Stimulated activated CD4-positive, alpha-beta T cell treated with anti-CD3 and anti-CD28 coated beads, Interleukin-12 subunit alpha, Interleukin-12 subunit beta, amount 100 ng/mL, for 24 hours (primary cell): ENCODE measurements at regions not wholly inside any gene's neighbourhood (a gene's known extent, or its start where the extent isn't known, plus 50 kb on each side); places are given as distances from the start of the nearest gene placed in this dataset.
"Not testable (repeated sequence)": the region's sequence is repeated elsewhere in the genome, so short reads cannot be mapped to it uniquely, and the experiment has no call there.

Source experiments
- DNase-seq, 2 experiments: peaks; one replicate each; pipeline ENCODE4 v3.0.0-alpha.2; 2020; ENCODE audit warnings: low read depth in 2 of 2

- not testable (repeated sequence) for DNase-seq
These were observed 311.2 kb upstream of the SOX4 start for GRCh38 chr6:21282360-21282759.

DNA sequence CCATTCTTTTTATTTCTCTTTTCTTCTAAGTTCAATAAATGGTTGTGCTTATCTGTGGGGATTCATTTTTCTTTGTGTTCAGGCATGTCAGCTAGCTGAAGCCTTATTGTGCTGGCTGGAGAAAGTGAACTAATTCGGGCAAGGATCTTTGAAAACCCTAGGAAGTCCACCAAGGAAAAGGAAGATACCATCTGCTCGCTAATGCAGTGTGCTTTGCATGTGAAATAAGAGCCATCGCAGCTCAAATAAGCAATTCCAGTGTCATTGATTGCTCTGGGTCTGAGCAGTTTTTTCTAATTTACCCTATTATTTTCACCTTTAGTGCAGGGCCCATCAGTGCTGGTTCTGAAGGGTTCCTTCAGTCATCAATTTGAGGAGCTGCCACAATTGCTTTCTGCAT lies 309.4 kb upstream of the SOX4 start:
- no peak for DNase-seq

DNA sequence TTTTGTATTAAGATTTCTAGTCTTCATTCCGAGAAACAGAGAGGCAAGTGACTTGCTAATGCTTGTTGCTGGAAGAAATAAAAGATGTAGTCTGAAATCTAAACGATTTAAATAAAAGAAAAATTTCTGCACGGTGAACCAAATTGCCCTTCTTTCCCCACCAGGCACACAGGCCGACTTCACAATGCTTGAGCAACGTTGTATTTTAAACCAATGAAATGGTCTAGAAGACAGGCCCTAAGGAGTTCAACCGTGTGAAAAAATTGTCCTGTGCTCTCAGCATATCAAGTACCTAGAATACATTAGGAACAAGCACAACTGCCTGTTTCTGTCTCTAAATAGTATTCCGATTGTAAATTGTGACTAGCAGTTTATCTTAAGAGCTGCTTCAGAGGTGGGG lies 308.8 kb upstream of the SOX4 start:
- no peak for DNase-seq

- DNase-seq, result no peak
These were observed 299.4 kb upstream of the SOX4 start for GRCh38 chr6:21294144-21294543.

GRCh38 chr6:21295506-21296240 lies 297.9 kb upstream of the SOX4 start:
- DNase-seq, result no peak

- DNase-seq, result no peak
These were observed 295.9 kb upstream of the SOX4 start for GRCh38 chr6:21297665-21298064.

- no peak for DNase-seq
These were observed 294.3 kb upstream of the SOX4 start for GRCh38 chr6:21299216-21299615.

GRCh38 chr6:21300439-21300838 lies 293.1 kb upstream of the SOX4 start:
- DNase-seq, result no peak

- no peak for DNase-seq
These were observed 287.6 kb upstream of the SOX4 start for GRCh38 chr6:21305893-21306332.

- no peak for DNase-seq
These were observed 287.0 kb upstream of the SOX4 start for GRCh38 chr6:21306546-21306945.

DNA sequence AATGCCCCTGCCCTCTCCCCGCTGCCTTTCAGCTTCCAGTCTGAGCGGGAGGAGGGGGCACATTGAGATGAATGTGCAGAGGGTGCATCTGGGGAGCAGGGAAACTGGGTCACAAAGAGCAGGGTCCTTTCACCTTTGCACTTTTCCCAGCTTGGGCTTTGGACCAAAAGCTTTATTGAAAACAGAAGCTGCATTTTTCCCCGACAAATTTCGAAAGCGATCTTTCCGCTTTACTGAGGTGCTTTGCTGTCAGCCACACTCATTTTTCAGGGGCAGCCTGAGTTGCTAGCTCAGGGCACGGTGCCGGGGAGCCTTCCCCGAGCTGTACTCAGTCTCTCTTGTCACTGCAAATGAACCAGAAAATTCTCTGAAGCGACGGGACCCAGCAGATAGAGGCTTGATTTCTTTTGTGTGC lies 283.7 kb upstream of the SOX4 start:
- DNase-seq, result no peak

- DNase-seq, result no peak
These were observed 282.9 kb upstream of the SOX4 start for GRCh38 chr6:21310568-21311140.

- DNase-seq, result no peak
These were observed 281.4 kb upstream of the SOX4 start for GRCh38 chr6:21312118-21312517.

DNA sequence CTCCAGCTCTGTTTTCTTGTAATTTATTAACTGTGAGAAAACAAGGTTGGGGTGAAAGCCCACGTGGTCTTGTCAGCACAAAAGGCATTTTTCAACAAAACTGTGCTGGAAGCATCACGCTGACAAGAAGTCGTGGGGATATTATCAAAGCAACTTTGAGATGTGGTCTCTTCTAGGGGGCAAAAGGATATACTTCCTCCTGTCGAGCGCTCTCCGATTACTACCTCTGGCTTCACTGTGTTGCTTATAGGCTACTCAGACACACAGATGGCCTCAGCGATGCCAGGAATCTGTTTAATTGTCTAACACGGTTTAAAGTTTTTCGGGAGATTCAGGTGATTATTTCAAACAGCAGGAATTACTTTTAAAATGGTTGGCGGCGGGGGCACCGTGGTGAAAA lies 275.9 kb upstream of the SOX4 start:
- no peak for DNase-seq

GRCh38 chr6:21321076-21321475 lies 272.5 kb upstream of the SOX4 start:
- DNase-seq, result no peak

DNA sequence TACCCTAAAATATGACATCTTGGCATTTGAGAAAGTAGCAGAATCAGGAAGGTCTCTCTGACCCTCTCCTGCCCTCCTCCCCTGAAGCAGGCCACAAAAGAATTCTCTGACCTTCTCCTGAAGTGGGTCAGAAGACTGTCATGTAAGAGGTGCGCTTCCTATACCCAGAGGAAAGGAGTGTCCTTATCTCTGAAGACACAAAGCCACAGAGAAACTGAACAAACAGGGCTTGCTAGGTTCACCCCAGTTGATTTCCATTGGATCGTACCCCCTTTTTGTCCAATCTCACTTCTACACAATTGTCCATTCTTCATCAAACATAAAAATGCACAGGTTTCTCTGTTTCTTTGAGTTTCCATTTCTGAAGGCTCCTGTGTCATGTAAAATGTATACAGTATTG lies 272.0 kb upstream of the SOX4 start:
- no peak for DNase-seq

DNA sequence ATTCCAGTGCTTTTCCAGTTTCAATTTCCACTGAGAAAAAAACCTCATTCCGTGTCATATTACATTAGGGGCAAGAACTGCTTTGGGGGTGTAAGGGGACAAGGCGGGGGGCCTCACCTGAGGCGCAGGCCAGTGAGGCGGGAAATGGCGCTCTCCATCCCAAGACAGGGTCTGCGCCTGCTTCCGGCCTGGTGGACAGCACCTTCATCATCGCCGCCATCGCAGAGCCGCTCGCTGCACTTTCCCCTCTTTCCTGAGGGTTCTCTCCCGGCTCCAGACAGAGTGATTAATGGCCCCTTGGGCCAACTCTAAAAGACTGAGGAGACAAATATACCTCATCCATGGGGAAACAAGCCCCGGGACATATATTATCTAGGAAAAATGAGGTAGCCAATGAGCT lies 270.0 kb upstream of the SOX4 start:
- no peak for DNase-seq

- no peak for DNase-seq
These were observed 268.2 kb upstream of the SOX4 start for GRCh38 chr6:21325201-21325856.

DNA sequence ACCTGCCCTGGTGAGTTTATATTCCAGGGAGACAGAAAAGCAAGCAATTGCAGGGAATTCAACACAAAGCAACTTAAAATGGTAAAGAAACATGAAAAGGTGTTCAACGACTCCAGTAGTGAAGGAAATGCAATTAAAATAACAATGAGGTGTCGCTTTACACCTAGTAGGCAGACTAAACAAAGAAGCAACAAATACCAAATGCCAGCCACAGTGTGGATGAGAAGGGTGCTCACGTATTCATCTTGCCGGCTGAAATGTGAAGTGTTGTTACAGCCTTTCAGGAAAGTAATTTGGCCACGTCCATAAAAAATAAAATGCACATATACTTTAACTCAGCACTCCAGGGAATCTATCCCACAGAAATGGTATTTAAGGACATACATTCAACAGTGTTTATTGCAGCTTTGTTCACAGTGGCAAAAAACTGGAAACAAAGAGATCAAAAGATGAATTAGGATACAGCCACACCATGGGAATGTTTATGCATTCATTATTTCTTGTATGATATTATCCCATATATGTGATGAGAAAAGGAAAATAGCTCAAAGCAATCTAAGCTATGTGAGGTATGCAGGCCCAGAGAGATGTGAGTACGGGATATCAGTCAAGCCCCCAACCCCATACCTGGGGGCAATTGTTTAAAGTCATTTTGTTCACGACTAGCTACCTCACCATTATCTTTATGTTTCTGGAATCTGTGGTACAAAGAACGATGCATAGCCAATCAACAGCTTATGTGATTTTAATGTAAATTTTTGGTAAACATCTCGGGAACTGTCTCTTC lies 266.0 kb upstream of the SOX4 start:
- DNase-seq, result no peak

- no peak for DNase-seq
These were observed 262.3 kb upstream of the SOX4 start for GRCh38 chr6:21331235-21331634.

DNA sequence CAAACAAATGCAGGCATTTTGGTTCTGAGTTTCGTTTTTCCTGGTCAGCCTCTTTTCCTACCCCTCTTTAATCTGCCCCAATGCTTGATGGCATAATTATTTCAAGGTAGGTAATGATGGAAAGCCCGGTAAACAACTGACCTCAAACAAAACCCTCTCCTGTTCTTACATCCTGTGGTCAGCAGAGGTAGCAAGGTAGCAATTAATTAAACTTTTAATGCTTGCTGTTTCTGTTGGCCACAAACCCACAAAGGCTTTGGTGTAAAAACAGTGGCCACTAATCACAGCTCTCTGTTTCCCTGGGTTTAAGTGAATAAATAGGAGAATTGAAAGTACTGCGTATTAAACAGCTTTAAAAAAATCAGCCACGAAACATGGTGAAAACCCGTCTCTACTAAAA lies 261.5 kb upstream of the SOX4 start:
- no peak for DNase-seq

- no peak for DNase-seq
These were observed 260.9 kb upstream of the SOX4 start for GRCh38 chr6:21332660-21333059.
